H9 (cell line): ENCODE measurements at regions not wholly inside any gene's neighbourhood (a gene's known extent, or its start where the extent isn't known, plus 50 kb on each side); places are given as distances from the start of the nearest gene placed in this dataset.
"Not testable (repeated sequence)": the region's sequence is repeated elsewhere in the genome, so short reads cannot be mapped to it uniquely, and the experiment has no call there.

Experiments used
- DNase-seq: peaks from one replicate; pipeline ENCODE4 v3.0.0-alpha.2; 2017
- H2AFZ ChIP-seq: one replicate; pipeline ENCODE4 v1.6.1; 2013; ENCODE audit warnings: mild to moderate bottlenecking, low read length, control low read depth, moderate library complexity
- H2AK5ac ChIP-seq: 2 replicates; pipeline ENCODE4 v1.6.1; 2013; ENCODE audit warnings: low read length, control low read depth, mixed read lengths; ENCODE audit not compliant: insufficient read length
- H2BK120ac ChIP-seq: one replicate; pipeline ENCODE4 v1.6.1; 2013; ENCODE audit warnings: low read depth, mild to moderate bottlenecking, low read length, control low read depth, inconsistent platforms; ENCODE audit not compliant: poor library complexity, severe bottlenecking
- H2BK12ac ChIP-seq: 2 replicates; pipeline ENCODE4 v1.6.1; 2013; ENCODE audit warnings: low read length, control low read depth, mixed read lengths, low read depth; ENCODE audit not compliant: insufficient read length
- H2BK15ac ChIP-seq: 2 replicates; pipeline ENCODE4 v1.6.1; 2013; ENCODE audit warnings: low read depth, low read length, control low read depth
- H2BK20ac ChIP-seq: one replicate; pipeline ENCODE4 v1.6.1; 2013; ENCODE audit warnings: low read depth, mild to moderate bottlenecking, low read length, control low read depth, inconsistent platforms; ENCODE audit not compliant: poor library complexity, severe bottlenecking
- H2BK5ac ChIP-seq: 2 replicates; pipeline ENCODE4 v1.6.1; 2013; ENCODE audit warnings: low read length, control low read depth, mixed read lengths; ENCODE audit not compliant: insufficient read length
- H3K14ac ChIP-seq: 2 replicates; pipeline ENCODE4 v1.6.1; 2013; ENCODE audit warnings: low read length, control low read depth; ENCODE audit not compliant: insufficient read depth
- H3K18ac ChIP-seq: 2 replicates; pipeline ENCODE4 v1.6.1; 2013; ENCODE audit warnings: low read depth, mild to moderate bottlenecking, mixed read lengths, low read length, control low read depth; ENCODE audit not compliant: insufficient read length
- H3K23ac ChIP-seq: 2 replicates; pipeline ENCODE4 v1.6.1; 2013; ENCODE audit warnings: low read length, control low read depth, mixed read lengths, low read depth; ENCODE audit not compliant: insufficient read length
- H3K23me2 ChIP-seq: 2 replicates; pipeline ENCODE4 v1.6.1; 2013; ENCODE audit warnings: low read depth, mild to moderate bottlenecking, mixed read lengths, low read length, control low read depth; ENCODE audit not compliant: insufficient read length, poor library complexity, severe bottlenecking
- H3K27ac ChIP-seq: 2 replicates; pipeline ENCODE4 v1.5.1; 2013; ENCODE audit warnings: low read length, control low read depth, mixed read lengths, low read depth; ENCODE audit not compliant: insufficient read length
- H3K27me3 ChIP-seq: 2 replicates; pipeline ENCODE4 v1.6.1; 2013; ENCODE audit warnings: low read length, control low read depth, inconsistent platforms; ENCODE audit not compliant: insufficient read depth
- H3K4ac ChIP-seq: 2 replicates; pipeline ENCODE4 v1.6.1; 2013; ENCODE audit warnings: low read depth, mild to moderate bottlenecking, control low read depth, inconsistent platforms, low read length, moderate library complexity
- H3K4me1 ChIP-seq: 2 replicates; pipeline ENCODE4 v1.6.1; 2013; ENCODE audit warnings: low read length, control low read depth, inconsistent platforms; ENCODE audit not compliant: insufficient read depth
- H3K4me2 ChIP-seq: 2 replicates; pipeline ENCODE4 v1.6.1; 2013; ENCODE audit warnings: low read length, control low read depth, mixed read lengths; ENCODE audit not compliant: insufficient read length, insufficient read depth
- H3K56ac ChIP-seq: 2 replicates; pipeline ENCODE4 v1.6.1; 2013; ENCODE audit warnings: low read depth, mild to moderate bottlenecking, mixed read lengths, low read length, control low read depth; ENCODE audit not compliant: insufficient read length
- H3K79me1 ChIP-seq: 2 replicates; pipeline ENCODE4 v1.6.1; 2013; ENCODE audit warnings: low read depth, mild to moderate bottlenecking, moderate library complexity, low read length, control low read depth, inconsistent platforms; ENCODE audit not compliant: insufficient read depth, poor library complexity, severe bottlenecking
- H3K79me2 ChIP-seq: 2 replicates; pipeline ENCODE4 v1.6.1; 2013; ENCODE audit warnings: low read length, control low read depth, inconsistent platforms; ENCODE audit not compliant: insufficient read depth
- H3K9ac ChIP-seq: 2 replicates; pipeline ENCODE4 v1.6.1; 2013; ENCODE audit warnings: low read length, control low read depth, mixed read lengths; ENCODE audit not compliant: insufficient read length; ENCODE audit errors: extremely low read depth
- H3K9me3 ChIP-seq: one replicate; pipeline ENCODE4 v1.6.1; 2013; ENCODE audit warnings: low read depth, low read length, inconsistent platforms; ENCODE audit not compliant: control insufficient read depth
- H3T11ph ChIP-seq: one replicate; pipeline ENCODE4 v1.6.1; 2013; ENCODE audit warnings: mild to moderate bottlenecking, low read length, control low read depth, inconsistent platforms
- H4K20me1 ChIP-seq: one replicate; pipeline ENCODE4 v1.6.1; 2013; ENCODE audit not compliant: control insufficient read depth, insufficient read length, insufficient read depth
- H4K5ac ChIP-seq: 2 replicates; pipeline ENCODE4 v1.6.1; 2013; ENCODE audit warnings: low read depth, mild to moderate bottlenecking, mixed read lengths, low read length, control low read depth; ENCODE audit not compliant: insufficient read length
- H4K8ac ChIP-seq: replicated peaks from 2 replicates; pipeline ENCODE4 v1.6.1; 2013; ENCODE audit warnings: low read length, control low read depth, mixed read lengths, low read depth; ENCODE audit not compliant: insufficient read length
- H4K91ac ChIP-seq: 2 replicates; pipeline ENCODE4 v1.6.1; 2013; ENCODE audit warnings: low read depth, mild to moderate bottlenecking, moderate library complexity, mixed read lengths, low read length, control low read depth; ENCODE audit not compliant: insufficient read length
- H3K27ac Mint-ChIP-seq, 3 experiments: 2 replicates in 2 of 3; 3 replicates in 1 of 3; pipeline ENCODE4 v1.8.0; 2020 to 2021; ENCODE audit warnings: mixed read lengths in 3 of 3, mild to moderate bottlenecking in 1 of 3, moderate library complexity in 1 of 3
- H3K27me3 Mint-ChIP-seq: 2 replicates; pipeline ENCODE4 v1.8.0; 2021; ENCODE audit warnings: low read depth, mild to moderate bottlenecking, moderate library complexity, mixed read lengths
- H3K36me3 Mint-ChIP-seq, 3 experiments: 2 replicates in 2 of 3; 3 replicates in 1 of 3; pipeline ENCODE4 v1.8.0; 2020 to 2021; ENCODE audit warnings: low read depth in 3 of 3, mixed read lengths in 3 of 3; ENCODE audit not compliant: insufficient read depth in 1 of 3
- H3K4me1 Mint-ChIP-seq, 2 experiments: 2 replicates each; pipeline ENCODE4 v1.8.0; 2020; ENCODE audit warnings: mixed read lengths in 2 of 2
- H3K4me3 Mint-ChIP-seq, 2 experiments: 2 replicates in 1 of 2; 3 replicates in 1 of 2; pipeline ENCODE4 v1.8.0; 2020 to 2021; ENCODE audit warnings: mild to moderate bottlenecking in 2 of 2, mixed read lengths in 2 of 2, moderate library complexity in 1 of 2
- H3K9me3 Mint-ChIP-seq, 2 experiments: 2 replicates in 1 of 2; 3 replicates in 1 of 2; pipeline ENCODE4 v1.8.0; 2020; ENCODE audit warnings: mild to moderate bottlenecking in 2 of 2, mixed read lengths in 2 of 2, moderate library complexity in 1 of 2
- WGBS: extraction: QIAGEN DNeasy Blood & Tissue Kit; methylation state at CpG from one replicate; pipeline ENCODE4 v1.1.7; 2013; ENCODE audit warnings: missing lambda C conversion rate, low lambda C conversion rate, mixed read lengths; ENCODE audit not compliant: insufficient read length; ENCODE audit errors: extremely low coverage; 5-methylcytosine and 5-hydroxymethylcytosine counted together
- TF ChIP-seq, protein P1 (sequence below): fragments of 200-600 bp; sonication (generic); conservative IDR thresholded peaks from 3 replicates; pipeline ENCODE4 v1.8.0; 2021; ENCODE audit warnings: antibody characterized with exemption, mild to moderate bottlenecking

DNA sequence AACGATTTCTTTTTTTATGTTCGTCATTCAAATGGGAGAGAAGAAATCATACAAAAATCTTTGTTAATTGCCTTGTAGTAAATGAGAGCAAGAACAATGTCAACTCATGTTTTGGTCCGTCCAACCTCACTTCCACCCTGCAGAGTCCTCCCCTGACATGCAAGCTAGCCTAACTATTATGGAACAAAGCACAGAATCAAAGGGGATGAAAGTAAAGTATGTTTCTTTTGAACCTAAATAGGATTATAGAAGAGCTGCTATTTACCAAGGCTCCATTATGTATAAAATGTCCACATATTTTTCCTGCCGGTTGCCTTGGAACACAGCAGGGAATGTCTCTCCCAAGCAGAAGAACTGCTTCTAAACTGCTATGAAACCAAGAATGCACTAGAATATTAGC, 161.1 kb downstream of the MRPS30 start:
- H4K91ac ChIP-seq = no peak overlapping the region
- WGBS = no CpG with 5 or more reads among the region's 4 CpGs
- DNase-seq = no peak
- H3K18ac ChIP-seq = no peak overlapping the region
- no peak overlapping the region for H2AFZ ChIP-seq
- H3K4ac ChIP-seq = no peak overlapping the region
- no peaks in the 10 kb centered on the region for H3K27me3 ChIP-seq
- H3K4me1 Mint-ChIP-seq = no peaks in the 10 kb centered on the region
- H2BK20ac ChIP-seq = no peak overlapping the region
- no peaks in the 10 kb centered on the region for H4K20me1 ChIP-seq
- no peaks in the 10 kb centered on the region for H3K9me3 ChIP-seq
- H2BK12ac ChIP-seq = no peak overlapping the region
- no peak overlapping the region for H3T11ph ChIP-seq
- peaks cover 0 to 2% of the 10 kb centered on the region in 2 experiments; a peak in 1 of 5 replicates for H3K9me3 Mint-ChIP-seq
- H3K4me1 ChIP-seq = no peaks in the 10 kb centered on the region
- no peaks in the 10 kb centered on the region for H3K79me2 ChIP-seq
- no peaks in the 10 kb centered on the region for H3K27me3 Mint-ChIP-seq
- peaks cover 0 to 3% (median 0%) of the 10 kb centered on the region in 3 experiments; a peak in 2 of 7 replicates for H3K36me3 Mint-ChIP-seq
- H3K4me3 Mint-ChIP-seq = no peak overlapping the region
- no peak overlapping the region for H3K14ac ChIP-seq
- no peak overlapping the region for H3K4me2 ChIP-seq
- H2AK5ac ChIP-seq = no peak overlapping the region
- no peak overlapping the region for H2BK15ac ChIP-seq
- H2BK120ac ChIP-seq = no peak overlapping the region
- TF ChIP-seq, protein P1, sequence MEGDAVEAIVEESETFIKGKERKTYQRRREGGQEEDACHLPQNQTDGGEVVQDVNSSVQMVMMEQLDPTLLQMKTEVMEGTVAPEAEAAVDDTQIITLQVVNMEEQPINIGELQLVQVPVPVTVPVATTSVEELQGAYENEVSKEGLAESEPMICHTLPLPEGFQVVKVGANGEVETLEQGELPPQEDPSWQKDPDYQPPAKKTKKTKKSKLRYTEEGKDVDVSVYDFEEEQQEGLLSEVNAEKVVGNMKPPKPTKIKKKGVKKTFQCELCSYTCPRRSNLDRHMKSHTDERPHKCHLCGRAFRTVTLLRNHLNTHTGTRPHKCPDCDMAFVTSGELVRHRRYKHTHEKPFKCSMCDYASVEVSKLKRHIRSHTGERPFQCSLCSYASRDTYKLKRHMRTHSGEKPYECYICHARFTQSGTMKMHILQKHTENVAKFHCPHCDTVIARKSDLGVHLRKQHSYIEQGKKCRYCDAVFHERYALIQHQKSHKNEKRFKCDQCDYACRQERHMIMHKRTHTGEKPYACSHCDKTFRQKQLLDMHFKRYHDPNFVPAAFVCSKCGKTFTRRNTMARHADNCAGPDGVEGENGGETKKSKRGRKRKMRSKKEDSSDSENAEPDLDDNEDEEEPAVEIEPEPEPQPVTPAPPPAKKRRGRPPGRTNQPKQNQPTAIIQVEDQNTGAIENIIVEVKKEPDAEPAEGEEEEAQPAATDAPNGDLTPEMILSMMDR = no peak
- H3K9ac ChIP-seq = no peak overlapping the region
- H3K79me1 ChIP-seq = no peaks in the 10 kb centered on the region
- H3K23me2 ChIP-seq = no peaks in the 10 kb centered on the region
- no peak overlapping the region for H3K23ac ChIP-seq
- no peak overlapping the region for H3K27ac Mint-ChIP-seq
- H2BK5ac ChIP-seq = no peak overlapping the region
- H4K5ac ChIP-seq = no peak overlapping the region
- H4K8ac ChIP-seq = no peak overlapping the region
- no peak overlapping the region for H3K27ac ChIP-seq
- H3K56ac ChIP-seq = no peak overlapping the region

DNA sequence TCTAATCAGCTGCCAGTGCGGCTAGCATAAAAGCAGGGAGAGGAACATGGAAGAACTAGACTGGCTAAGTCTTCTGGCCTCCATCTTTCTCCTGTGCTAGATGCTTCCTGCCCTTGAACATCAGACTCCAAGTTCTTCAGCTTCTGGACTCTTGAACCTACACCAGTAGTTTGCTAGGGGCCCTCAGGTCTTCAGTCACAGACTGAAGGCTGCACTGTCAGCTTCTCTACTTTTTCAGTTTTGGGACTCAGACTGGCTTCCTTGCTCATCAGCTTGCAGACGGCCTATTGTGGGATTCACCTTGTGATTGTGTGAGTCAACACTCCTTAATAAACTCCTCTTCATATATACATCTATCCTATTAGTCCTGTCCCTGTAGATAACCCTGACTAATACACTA, 162.2 kb downstream of the MRPS30 start:
- H2BK12ac ChIP-seq, H2AFZ ChIP-seq, H3K27me3 Mint-ChIP-seq: not testable (repeated sequence)

More for the DNA sequence above, 162.2 kb downstream of the MRPS30 start:
- not testable (repeated sequence) for H3K14ac ChIP-seq, H3K27me3 ChIP-seq, H3T11ph ChIP-seq, H3K4me2 ChIP-seq, H3K79me1 ChIP-seq, H2BK120ac ChIP-seq, H2BK15ac ChIP-seq, H3K23ac ChIP-seq, H3K27ac ChIP-seq, H2BK5ac ChIP-seq, H3K4me1 Mint-ChIP-seq, DNase-seq, H3K23me2 ChIP-seq, H3K36me3 Mint-ChIP-seq, H4K20me1 ChIP-seq, H3K4ac ChIP-seq, H3K9me3 ChIP-seq, H4K5ac ChIP-seq, H2AK5ac ChIP-seq, H3K27ac Mint-ChIP-seq, H3K9ac ChIP-seq, H3K56ac ChIP-seq, H2BK20ac ChIP-seq, H3K4me3 Mint-ChIP-seq, H3K79me2 ChIP-seq, H3K9me3 Mint-ChIP-seq, H3K4me1 ChIP-seq, H4K8ac ChIP-seq, H4K91ac ChIP-seq, H3K18ac ChIP-seq
- no CpG with 5 or more reads among the region's 2 CpGs for WGBS
